Brain microvascular endothelial cell (primary cell): ENCODE measurements at regions not wholly inside any gene's neighbourhood (a gene's known extent, or its start where the extent isn't known, plus 50 kb on each side); places are given as distances from the start of the nearest gene placed in this dataset.

Experiments
- DNase-seq: peaks from one replicate; pipeline ENCODE4 v3.0.0-alpha.2; 2020
- H3K27ac ChIP-seq: fragments of 250-450 bp; sonication (Bioruptor Pico); 2 replicates; pipeline ENCODE4 v1.5.1; 2020; ENCODE audit warnings: mild to moderate bottlenecking, moderate library complexity
- H3K27me3 ChIP-seq: fragments of 250-450 bp; sonication (Bioruptor Pico); replicated peaks from 2 replicates; pipeline ENCODE4 v1.5.1; 2020; ENCODE audit warnings: mild to moderate bottlenecking
- H3K36me3 ChIP-seq: fragments of 250-450 bp; sonication (Bioruptor Pico); replicated peaks from 2 replicates; pipeline ENCODE4 v1.5.1; 2020; ENCODE audit warnings: mild to moderate bottlenecking
- H3K4me3 ChIP-seq: 2 replicates; pipeline ENCODE4 v1.5.1; 2011; ENCODE audit warnings: low read depth, mild to moderate bottlenecking, control low read depth, low read length, moderate library complexity
- CTCF ChIP-seq: IDR thresholded peaks from 2 replicates; pipeline ENCODE4 v1.5.1; 2011; ENCODE audit warnings: low read depth, mild to moderate bottlenecking, moderate library complexity, low read length, control low read depth, inconsistent platforms; ENCODE audit errors: missing control alignments
- in situ Hi-C: cut with HindIII; loops from 2 replicates; pipeline ENCODE4 v1.10.0; 2017; ENCODE audit warnings: low sequenced_read_pairs, low pct_ligation_motif_present

- DNase-seq: no peak
- H3K27me3 ChIP-seq: no peaks in the 10 kb centered on the region
- no peak for TF ChIP-seq CTCF
- H3K4me3 ChIP-seq: no peak overlapping the region
- H3K36me3 ChIP-seq: no peaks in the 10 kb centered on the region
- H3K27ac ChIP-seq: no peak overlapping the region
- in situ Hi-C loops: no loop called here
Observed at GRCh38 chr6:140440223-140440835, 1065.9 kb upstream of the CITED2 start.

GRCh38 chr6:140438346-140438735 is 1063.9 kb upstream of the CITED2 start:
- no peak for DNase-seq
- Histone ChIP-seq H3K36me3 (no peaks in the 10 kb centered on the region), H3K4me3 (no peak overlapping the region), H3K27ac (no peak overlapping the region), H3K27me3 (no peaks in the 10 kb centered on the region)
- in situ Hi-C loops: no loop called here
- TF ChIP-seq CTCF: no peak

GRCh38 chr6:140437619-140438345 is 1063.3 kb upstream of the CITED2 start:
- no peak for TF ChIP-seq CTCF
- H3K36me3 ChIP-seq: no peaks in the 10 kb centered on the region
- in situ Hi-C loops: no loop called here
- H3K27ac ChIP-seq: no peak overlapping the region
- DNase-seq: no peak
- no peaks in the 10 kb centered on the region for H3K27me3 ChIP-seq
- H3K4me3 ChIP-seq: no peak overlapping the region

- in situ Hi-C loops: no loop called here
- Histone ChIP-seq H3K4me3 (no peak overlapping the region), H3K27ac (peak overlapping the region; percentile 12), H3K27me3 (no peaks in the 10 kb centered on the region), H3K36me3 (no peaks in the 10 kb centered on the region)
- TF ChIP-seq CTCF: no peak
- peak; percentile 69 for DNase-seq
Observed at GRCh38 chr6:140436023-140436811, 1061.8 kb upstream of the CITED2 start.

GRCh38 chr6:140434761-140435160 is 1060.3 kb upstream of the CITED2 start:
- DNase-seq: no peak
- in situ Hi-C loops: no loop called here
- no peak overlapping the region for H3K27ac ChIP-seq

More at GRCh38 chr6:140434761-140435160, 1060.3 kb upstream of the CITED2 start:
- Histone ChIP-seq H3K36me3 (no peaks in the 10 kb centered on the region), H3K27me3 (no peaks in the 10 kb centered on the region), H3K4me3 (no peak overlapping the region)
- no peak for TF ChIP-seq CTCF
